Bronchial epithelial cell (primary cell): ENCODE measurements at regions not wholly inside any gene's neighbourhood (a gene's known extent, or its start where the extent isn't known, plus 50 kb on each side); places are given as distances from the start of the nearest gene placed in this dataset.
"Not testable (repeated sequence)": the region's sequence is repeated elsewhere in the genome, so short reads cannot be mapped to it uniquely, and the experiment has no call there.

Experiments used
- DNase-seq: peaks from one replicate; pipeline ENCODE4 v3.0.0-alpha.2; 2010; ENCODE audit warnings: low read depth
- FAIRE-seq: peaks from 2 replicates; lab custom pipeline; 2011; peaks lifted over from hg19 to GRCh38; lab: Jason Lieb, UNC
- H3K27me3 ChIP-seq: 2 replicates; pipeline ENCODE4 v1.5.1; 2011; ENCODE audit warnings: low read length; ENCODE audit not compliant: control insufficient read depth, insufficient read depth
- H3K36me3 ChIP-seq: 2 replicates; pipeline ENCODE4 v1.5.1; 2011; ENCODE audit warnings: low read length; ENCODE audit not compliant: control insufficient read depth, insufficient read depth
- H3K4me3 ChIP-seq: 2 replicates; pipeline ENCODE4 v1.5.1; 2011; ENCODE audit warnings: mild to moderate bottlenecking, low read depth, low read length, control low read depth
- CTCF ChIP-seq: IDR thresholded peaks from 2 replicates; pipeline ENCODE4 v1.5.1; 2011; ENCODE audit warnings: mild to moderate bottlenecking, moderate library complexity, low read length, control low read depth, inconsistent platforms; ENCODE audit not compliant: insufficient read depth, severe bottlenecking

DNA sequence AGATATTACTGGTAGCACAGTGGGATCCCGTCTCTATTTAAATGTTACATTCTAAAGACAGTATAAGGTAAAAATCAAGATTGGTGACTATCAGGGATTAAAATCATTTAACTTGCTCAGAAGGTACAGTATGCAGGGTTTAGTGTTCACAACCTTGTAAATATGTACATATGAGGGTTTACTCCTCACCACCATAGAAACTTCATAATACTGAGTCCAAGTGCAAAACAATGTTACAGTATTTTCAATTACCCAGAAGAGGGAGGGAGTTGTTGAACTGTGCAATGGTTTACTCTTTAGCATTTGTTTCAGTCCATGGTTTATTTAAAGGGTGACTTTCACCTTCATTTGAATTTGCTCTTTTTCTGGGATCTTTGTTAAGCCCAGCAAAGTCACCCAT is 165.1 kb downstream of the ZNF621 start:
- Histone ChIP-seq H3K27me3 (no peaks in the 10 kb centered on the region), H3K4me3 (no peak overlapping the region), H3K36me3 (no peaks in the 10 kb centered on the region)
- FAIRE-seq, result no peak
- no peak for DNase-seq
- TF ChIP-seq CTCF, result no peak

- FAIRE-seq (no peak), DNase-seq (no peak)
- H3K36me3 ChIP-seq, result no peaks in the 10 kb centered on the region
- H3K27me3 ChIP-seq, result no peaks in the 10 kb centered on the region
- no peak overlapping the region for H3K4me3 ChIP-seq
- no peak for TF ChIP-seq CTCF
Measured at GRCh38 chr3:40690749-40691451, 166.1 kb downstream of the ZNF621 start.

DNA sequence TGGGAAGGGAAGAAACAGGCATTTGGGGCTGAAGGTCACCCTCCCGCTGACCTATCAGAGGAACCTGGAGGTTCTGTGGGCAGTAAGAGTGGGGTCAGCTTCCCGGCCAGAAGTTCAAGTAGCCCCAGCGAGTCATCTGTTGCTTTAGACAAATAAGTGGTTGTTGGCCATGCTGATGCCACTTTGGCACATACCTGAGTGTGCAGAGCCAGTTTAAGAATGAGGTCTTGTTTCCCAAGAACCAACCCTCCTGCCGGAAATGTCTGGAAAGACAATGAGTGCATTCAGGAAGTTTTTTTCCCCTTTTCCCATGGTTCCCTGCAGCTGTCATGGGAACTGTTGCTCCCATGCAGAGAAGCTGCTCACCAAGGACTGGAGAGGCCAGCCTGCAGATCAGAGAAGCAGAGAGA is 166.7 kb downstream of the ZNF621 start:
- no peak for DNase-seq
- H3K4me3 ChIP-seq, result no peak overlapping the region
- no peak for TF ChIP-seq CTCF
- no peaks in the 10 kb centered on the region for H3K27me3 ChIP-seq
- no peak for FAIRE-seq
- no peaks in the 10 kb centered on the region for H3K36me3 ChIP-seq

- no peak for FAIRE-seq
- no peaks in the 10 kb centered on the region for H3K27me3 ChIP-seq
Measured at GRCh38 chr3:40695848-40696247, 171.1 kb downstream of the ZNF621 start.

GRCh38 chr3:40698611-40699010 is 173.9 kb downstream of the ZNF621 start:
- DNase-seq, result not testable (repeated sequence)

More at GRCh38 chr3:40695848-40696247, 171.1 kb downstream of the ZNF621 start:
- Histone ChIP-seq H3K36me3 (no peaks in the 10 kb centered on the region), H3K4me3 (no peak overlapping the region)
- no peak for TF ChIP-seq CTCF
- no peak for DNase-seq

DNA sequence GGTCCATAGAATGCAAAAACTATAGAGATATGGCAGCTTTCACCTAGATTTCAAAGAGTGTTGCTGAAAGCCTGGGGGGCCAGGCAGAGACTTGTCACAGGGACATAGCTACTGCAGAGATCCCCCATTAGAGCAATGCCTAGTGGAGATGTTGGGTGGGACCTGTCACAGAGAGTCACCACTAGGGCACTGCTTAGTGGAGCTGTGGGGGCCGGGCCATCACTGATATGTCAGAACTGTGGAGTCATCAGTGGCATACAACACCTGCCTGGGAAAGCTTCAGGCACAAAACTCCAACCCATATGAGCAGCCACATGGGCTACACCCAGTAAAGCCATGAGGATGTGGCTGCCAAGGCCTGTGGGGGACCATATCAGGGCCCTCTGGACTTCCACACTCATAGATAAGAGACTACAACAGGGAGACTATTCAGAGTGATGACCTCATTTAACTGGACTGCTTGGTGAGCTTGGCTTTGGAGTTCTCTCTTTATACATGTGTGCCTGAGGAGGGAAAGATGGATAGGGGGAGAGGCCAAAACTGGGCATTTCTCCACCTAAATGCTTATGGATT is 176.3 kb downstream of the ZNF621 start:
- Histone ChIP-seq H3K4me3 (no peak overlapping the region), H3K36me3 (no peaks in the 10 kb centered on the region), H3K27me3 (no peaks in the 10 kb centered on the region)
- peak; percentile 13 for FAIRE-seq
- no peak for TF ChIP-seq CTCF
- no peak for DNase-seq

More at GRCh38 chr3:40698611-40699010, 173.9 kb downstream of the ZNF621 start:
- not testable (repeated sequence) for H3K36me3 ChIP-seq, H3K27me3 ChIP-seq, H3K4me3 ChIP-seq, FAIRE-seq
